ENCODE measurements at regions not wholly inside any gene's neighbourhood (a gene's known extent, or its start where the extent isn't known, plus 50 kb on each side); places are given as distances from the start of the nearest gene placed in this dataset.

DNA sequence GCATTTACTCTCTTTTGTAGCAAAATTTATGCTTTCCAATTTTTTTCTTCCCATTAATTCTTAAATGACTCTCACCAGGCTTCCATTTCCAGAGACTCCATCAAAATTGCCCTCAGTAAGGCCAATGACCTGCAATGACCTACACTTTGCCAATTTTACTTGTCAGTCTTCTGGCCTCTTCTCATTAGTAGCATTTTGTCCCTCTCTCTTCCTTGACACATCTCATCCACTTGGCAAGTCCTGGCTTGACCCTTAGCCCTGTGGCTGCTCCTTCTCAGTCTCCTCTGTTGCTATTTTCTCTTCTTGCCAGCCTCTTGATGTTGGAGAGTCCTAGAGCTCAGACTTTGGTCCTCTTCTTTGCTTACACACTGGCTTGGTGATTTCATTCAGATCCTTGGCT, 166.1 kb upstream of the MTPN start:
- no peak overlapping the region for H2BK120ac ChIP-seq (ENCODE audit: low read depth, low read length)
- in situ Hi-C loops (cut with MboI; ENCODE audit: low sequenced_read_pairs) (no loop called here), dilution Hi-C loops (cut with HindIII; ENCODE audit: low sequenced_read_pairs, unreplicated experiment) (no loop called here), intact Hi-C loops (cut with micrococcal nuclease) (no loop called here)
- H3K23ac ChIP-seq (ENCODE audit: low read depth, low read length) = no peak overlapping the region
- DNase-seq = no peak
- no peaks in the 10 kb centered on the region for H3K4me1 ChIP-seq (ENCODE audit: control insufficient read depth, insufficient read depth, low read length)
- no peak overlapping the region for H4K91ac ChIP-seq (ENCODE audit: insufficient read depth, low read depth, low read length)
- BruUV-seq (replicated peaks) = no TSS peak
- H3K9ac ChIP-seq (ENCODE audit: low read depth, low read length) = no peak overlapping the region
- no peak overlapping the region for H3K4ac ChIP-seq (ENCODE audit: low read depth, low read length)
- H2BK20ac ChIP-seq (ENCODE audit: low read depth, low read length) = no peak overlapping the region
- ATAC-seq (ENCODE audit: low read depth) = no peak
- H2BK15ac ChIP-seq (ENCODE audit: low read depth, low read length) = no peak overlapping the region
- no peaks in the 10 kb centered on the region for H4K20me1 ChIP-seq (ENCODE audit: insufficient read depth, low read length)
- H3K18ac ChIP-seq (ENCODE audit: low read depth, low read length) = no peak overlapping the region
- ChIA-PET CTCF (no interaction called here), POLR2A (ENCODE audit: unreplicated experiment) (no interaction called here)
- no peak overlapping the region for H3K4me2 ChIP-seq (ENCODE audit: low read depth, low read length)
- H2AK9ac ChIP-seq (replicated peaks; ENCODE audit: low read depth, low read length, poor library complexity) = no peak overlapping the region
- H2BK5ac ChIP-seq (ENCODE audit: low read depth, low read length, poor library complexity, severe bottlenecking) = no peak overlapping the region
- no peak overlapping the region for H3K27ac ChIP-seq (ENCODE audit: insufficient read depth, low read length)
- H3K56ac ChIP-seq (ENCODE audit: extremely low read depth, insufficient read depth, low read length) = no peak overlapping the region
- no peak for TF ChIP-seq RAD21 (IDR thresholded peaks at IDR 0.05; ENCODE audit: low read length)
- no peak overlapping the region for H4K5ac ChIP-seq (ENCODE audit: low read depth, low read length)
- H3K36me3 ChIP-seq (ENCODE audit: control insufficient read depth, insufficient read depth, low read length) = no peaks in the 10 kb centered on the region
- H3K4me3 ChIP-seq (ENCODE audit: insufficient read depth, low read depth, low read length) = no peak overlapping the region
- no peaks in the 10 kb centered on the region for H3K9me1 ChIP-seq (ENCODE audit: insufficient read depth, low read length)
- no peaks in the 10 kb centered on the region for H3K9me3 ChIP-seq (ENCODE audit: control insufficient read depth, insufficient read depth, low read length)
- H4K8ac ChIP-seq (ENCODE audit: low read depth in 2 of 2, low read length in 2 of 2) = no peak overlapping the region
- H2AFZ ChIP-seq (replicated peaks; ENCODE audit: low read length, poor library complexity) = no peak overlapping the region
- H2AK5ac ChIP-seq (ENCODE audit: low read depth, low read length) = no peak overlapping the region
- no peak overlapping the region for H3K14ac ChIP-seq (replicated peaks; ENCODE audit: low read depth, low read length)
- H3K79me1 ChIP-seq (ENCODE audit: low read depth in 1 of 2, low read length in 2 of 2) = no peaks in the 10 kb centered on the region
- no peaks in the 10 kb centered on the region; the same call in 1 of the 2 replicates for H3K27me3 ChIP-seq (ENCODE audit: control insufficient read depth, insufficient read depth, low read length)
